ENCODE measurements at regions not wholly inside any gene's neighbourhood (a gene's known extent, or its start where the extent isn't known, plus 50 kb on each side); places are given as distances from the start of the nearest gene placed in this dataset.

- WGBS (ENCODE audit: extremely low coverage, insufficient read length, low lambda C conversion rate) = no CpG with 5 or more reads among the region's 3 CpGs
- no peaks in the 10 kb centered on the region for H3K79me2 ChIP-seq (ENCODE audit: insufficient read depth, low read length)
- no peak overlapping the region for H3K18ac ChIP-seq (ENCODE audit: insufficient read length, low read depth, low read length)
- Mint-ChIP-seq H3K4me3 (no peak overlapping the region), H3K27ac (no peak overlapping the region), H3K27me3 (ENCODE audit: low read depth) (no peaks in the 10 kb centered on the region), H3K36me3 (ENCODE audit: insufficient read depth in 1 of 3, low read depth in 3 of 3) (no peaks in the 10 kb centered on the region), H3K4me1 (no peaks in the 10 kb centered on the region), H3K9me3 (no peaks in the 10 kb centered on the region)
- H3K4me1 ChIP-seq (ENCODE audit: insufficient read depth, low read length) = no peaks in the 10 kb centered on the region
- H2AK5ac ChIP-seq (ENCODE audit: insufficient read length, low read length) = no peak overlapping the region
- no peak overlapping the region for H3K9ac ChIP-seq (ENCODE audit: extremely low read depth, insufficient read length, low read length)
- no peak overlapping the region for H3K4me2 ChIP-seq (ENCODE audit: insufficient read depth, insufficient read length, low read length)
- no peak overlapping the region for H2BK15ac ChIP-seq (ENCODE audit: low read depth, low read length)
- no peak overlapping the region for H3K27ac ChIP-seq (ENCODE audit: insufficient read length, low read depth, low read length)
- H2BK5ac ChIP-seq (ENCODE audit: insufficient read length, low read length) = no peak overlapping the region
- H4K8ac ChIP-seq (replicated peaks; ENCODE audit: insufficient read length, low read depth, low read length) = no peak overlapping the region
- H3K9me3 ChIP-seq (ENCODE audit: control insufficient read depth, low read depth, low read length) = no peaks in the 10 kb centered on the region
- H3K14ac ChIP-seq (ENCODE audit: insufficient read depth, low read length) = no peak overlapping the region
- no peak overlapping the region for H2AFZ ChIP-seq (ENCODE audit: low read length)
- H3K56ac ChIP-seq (ENCODE audit: insufficient read length, low read depth, low read length) = no peak overlapping the region
- H3K79me1 ChIP-seq (ENCODE audit: insufficient read depth, low read depth, low read length, poor library complexity, severe bottlenecking) = no peaks in the 10 kb centered on the region
- no peak overlapping the region for H2BK12ac ChIP-seq (ENCODE audit: insufficient read length, low read depth, low read length)
- no peak for DNase-seq
- H4K91ac ChIP-seq (ENCODE audit: insufficient read length, low read depth, low read length) = no peak overlapping the region
- no peaks in the 10 kb centered on the region for H3K23me2 ChIP-seq (ENCODE audit: insufficient read length, low read depth, low read length, poor library complexity, severe bottlenecking)
- no peak for TF ChIP-seq CTCF (conservative IDR thresholded peaks at IDR 0.05)
- no peak overlapping the region for H4K5ac ChIP-seq (ENCODE audit: insufficient read length, low read depth, low read length)
- H3K4ac ChIP-seq (ENCODE audit: low read depth, low read length) = no peak overlapping the region
- no peak overlapping the region for H2BK120ac ChIP-seq (ENCODE audit: low read depth, low read length, poor library complexity, severe bottlenecking)
- no peaks in the 10 kb centered on the region for H4K20me1 ChIP-seq (ENCODE audit: control insufficient read depth, insufficient read depth, insufficient read length)
- no peak overlapping the region for H3T11ph ChIP-seq (ENCODE audit: low read length)
- no peaks in the 10 kb centered on the region for H3K27me3 ChIP-seq (ENCODE audit: insufficient read depth, low read length)
- H2BK20ac ChIP-seq (ENCODE audit: low read depth, low read length, poor library complexity, severe bottlenecking) = no peak overlapping the region
- H3K23ac ChIP-seq (ENCODE audit: insufficient read length, low read depth, low read length) = no peak overlapping the region
Observed at GRCh38 chr2:18346874-18347273, 213.6 kb downstream of the RDH14 start.
